ENCODE measurements at regions not wholly inside any gene's neighbourhood (a gene's known extent, or its start where the extent isn't known, plus 50 kb on each side); places are given as distances from the start of the nearest gene placed in this dataset.

DNA sequence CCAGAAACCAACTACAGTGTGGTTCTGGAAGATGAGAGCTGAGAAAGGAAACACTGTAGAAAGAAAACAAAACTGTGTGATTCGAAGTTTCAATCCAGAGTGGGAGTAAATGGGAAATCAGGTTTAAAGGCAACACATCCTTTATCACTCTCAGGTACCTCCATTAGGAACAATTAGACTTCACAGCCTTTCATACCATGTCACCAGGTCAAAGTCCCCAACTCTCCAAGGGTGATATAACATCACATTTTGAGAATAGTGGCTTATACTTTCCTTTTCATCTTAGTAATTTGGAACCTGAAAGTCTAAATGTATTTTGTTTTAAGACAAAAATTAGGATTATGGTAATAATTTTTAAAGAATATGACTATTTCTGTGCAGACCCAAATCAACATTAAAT is 194.9 kb upstream of the WWC1 start:
- WGBS (ENCODE audit: insufficient coverage, insufficient replicate concordance, low lambda C conversion rate, missing lambda C conversion rate): 0% methylated on average over 1 of the region's 1 CpG
- in situ Hi-C loops (cut with MboI): no loop called here
- no peak for FAIRE-seq

GRCh38 chr5:168097876-168098653 is 193.4 kb upstream of the WWC1 start:
- no peaks in the 10 kb centered on the region for H3K36me3 ChIP-seq (ENCODE audit: control insufficient read depth in 2 of 2, insufficient read depth in 2 of 2, low read length in 1 of 2)
- RAD21 ChIA-PET (ENCODE audit: unreplicated experiment): no interaction called here
- DNase-seq (ENCODE audit: low read depth, low spot score): no peak
- FAIRE-seq: no peak
- SMC1A ChIA-PET (ENCODE audit: uncharacterized antibody, unreplicated experiment): no interaction called here
- no peak overlapping the region for H3K4me3 ChIP-seq
- TF ChIP-seq SRF (IDR thresholded peaks at IDR 0.05; ENCODE audit: low read depth in 2 of 2, low read length in 2 of 2): no peak
- WGBS (ENCODE audit: insufficient coverage, insufficient replicate concordance, low lambda C conversion rate, missing lambda C conversion rate): 32% methylated on average over 12 of the region's 12 CpGs
- intact Hi-C loops (cut with micrococcal nuclease; ENCODE audit: unreplicated experiment): no loop called here
- H3K4me2 ChIP-seq (ENCODE audit: control insufficient read depth, insufficient read depth): no peak overlapping the region
- no peak overlapping the region for H3K9ac ChIP-seq (ENCODE audit: control insufficient read depth, insufficient read depth, low read length)
- CTCF ChIA-PET: no interaction called here
- H3K79me2 ChIP-seq (ENCODE audit: control insufficient read depth, insufficient read depth, low read length): no peaks in the 10 kb centered on the region
- no peaks in the 10 kb centered on the region for H4K20me1 ChIP-seq (ENCODE audit: control insufficient read depth, insufficient read depth)
- POLR2A ChIA-PET: no interaction called here
- H3K27me3 ChIP-seq (replicated peaks in 1 of 2; ENCODE audit: control insufficient read depth in 2 of 2, insufficient read depth in 2 of 2, low read length in 1 of 2): no peaks in the 10 kb centered on the region; a peak in 2 of 4 replicates
- in situ Hi-C loops (cut with MboI): no loop called here
- no peak for ATAC-seq
- H2AFZ ChIP-seq (ENCODE audit: control insufficient read depth, low read depth, low read length): no peak overlapping the region
- no peaks in the 10 kb centered on the region for H3K9me3 ChIP-seq (replicated peaks; ENCODE audit: control insufficient read depth, insufficient read depth, low read length)
- H3K27ac ChIP-seq (ENCODE audit: control insufficient read depth, insufficient read depth): no peak overlapping the region
- no peaks in the 10 kb centered on the region for H3K4me1 ChIP-seq (ENCODE audit: control insufficient read depth, insufficient read depth, low read length)
- no TSS peak for BruUV-seq (replicated peaks)

More for the DNA sequence above, 194.9 kb upstream of the WWC1 start:
- POLR2A ChIA-PET: no interaction called here
- Histone ChIP-seq H3K9me3 (replicated peaks; ENCODE audit: control insufficient read depth, insufficient read depth, low read length) (no peaks in the 10 kb centered on the region), H3K36me3 (ENCODE audit: control insufficient read depth in 2 of 2, insufficient read depth in 2 of 2, low read length in 1 of 2) (no peaks in the 10 kb centered on the region), H3K27ac (ENCODE audit: control insufficient read depth, insufficient read depth) (no peak overlapping the region), H3K4me2 (ENCODE audit: control insufficient read depth, insufficient read depth) (no peak overlapping the region), H3K4me1 (ENCODE audit: control insufficient read depth, insufficient read depth, low read length) (no peaks in the 10 kb centered on the region), H4K20me1 (ENCODE audit: control insufficient read depth, insufficient read depth) (no peaks in the 10 kb centered on the region), H3K27me3 (replicated peaks in 1 of 2; ENCODE audit: control insufficient read depth in 2 of 2, insufficient read depth in 2 of 2, low read length in 1 of 2) (no peaks in the 10 kb centered on the region; a peak in 2 of 4 replicates), H3K4me3 (no peak overlapping the region), H3K79me2 (ENCODE audit: control insufficient read depth, insufficient read depth, low read length) (no peaks in the 10 kb centered on the region), H2AFZ (ENCODE audit: control insufficient read depth, low read depth, low read length) (no peak overlapping the region), H3K9ac (ENCODE audit: control insufficient read depth, insufficient read depth, low read length) (no peak overlapping the region)
- BruUV-seq (replicated peaks): no TSS peak
- no peak for DNase-seq (ENCODE audit: low read depth, low spot score)
- intact Hi-C loops (cut with micrococcal nuclease; ENCODE audit: unreplicated experiment): no loop called here
- CTCF ChIA-PET: no interaction called here
- RAD21 ChIA-PET (ENCODE audit: unreplicated experiment): no interaction called here
- SMC1A ChIA-PET (ENCODE audit: uncharacterized antibody, unreplicated experiment): no interaction called here
- TF ChIP-seq POU2F2 (IDR thresholded peaks at IDR 0.05; ENCODE audit: borderline replicate concordance, low read depth, low read length) (no peak), MXI1 (IDR thresholded peaks at IDR 0.05; ENCODE audit: low read depth, low read length) (no peak), HDAC6 (IDR thresholded peaks at IDR 0.05; ENCODE audit: unreplicated experiment) (no peak), SUPT20H (IDR thresholded peaks at IDR 0.05; ENCODE audit: borderline replicate concordance, control insufficient read depth, low read depth, low read length) (no peak), MYB (IDR thresholded peaks at IDR 0.05; ENCODE audit: borderline replicate concordance, low read depth, low read length) (no peak), BACH1 (IDR thresholded peaks at IDR 0.05; ENCODE audit: borderline replicate concordance) (no peak), CEBPB (IDR thresholded peaks at IDR 0.05; ENCODE audit: borderline replicate concordance in 1 of 2, low read depth in 2 of 2, low read length in 2 of 2) (no peak), NR2C2 (IDR thresholded peaks at IDR 0.05; ENCODE audit: borderline replicate concordance, control insufficient read depth, insufficient read length, low read depth) (no peak), MYC (IDR thresholded peaks at IDR 0.05; ENCODE audit: insufficient read depth, insufficient read length, insufficient replicate concordance, low read length, severe bottlenecking) (no peak), GABPA (IDR thresholded peaks at IDR 0.05; ENCODE audit: low read depth) (no peak), KAT2A (conservative IDR thresholded peaks at IDR 0.05; ENCODE audit: control insufficient read depth, low read depth, low read length) (no peak), PAX8 (IDR thresholded peaks at IDR 0.05) (no peak), TCF12 (IDR thresholded peaks at IDR 0.05; ENCODE audit: low read depth, low read length) (no peak)
- no peak for ATAC-seq

All from GM12878 (cell line).